ENCODE measurements at regions not wholly inside any gene's neighbourhood (a gene's known extent, or its start where the extent isn't known, plus 50 kb on each side); places are given as distances from the start of the nearest gene placed in this dataset.

- TF ChIP-seq CTCF (IDR thresholded peaks at IDR 0.05; ENCODE audit: control insufficient read depth, insufficient read depth, low read depth, low read length, missing control alignments) = no peak
- DNase-seq (ENCODE audit: low read depth) = no peak
- H3K4me3 ChIP-seq (ENCODE audit: control insufficient read depth, low read depth, low read length) = no peak overlapping the region
Measured at GRCh38 chr15:53080484-53080883, 290.3 kb upstream of the ONECUT1 start.

GRCh38 chr15:53074221-53074620, 284.1 kb upstream of the ONECUT1 start:
- TF ChIP-seq CTCF (IDR thresholded peaks at IDR 0.05; ENCODE audit: control insufficient read depth, insufficient read depth, low read depth, low read length, missing control alignments) = no peak
- no peak overlapping the region for H3K4me3 ChIP-seq (ENCODE audit: control insufficient read depth, low read depth, low read length)
- DNase-seq (ENCODE audit: low read depth) = no peak

- no peak overlapping the region for H3K4me3 ChIP-seq (ENCODE audit: control insufficient read depth, low read depth, low read length)
- DNase-seq (ENCODE audit: low read depth) = no peak
- no peak for TF ChIP-seq CTCF (IDR thresholded peaks at IDR 0.05; ENCODE audit: control insufficient read depth, insufficient read depth, low read depth, low read length, missing control alignments)
Measured at GRCh38 chr15:53072077-53072476, 281.9 kb upstream of the ONECUT1 start.

- H3K4me3 ChIP-seq (ENCODE audit: control insufficient read depth, low read depth, low read length) = no peak overlapping the region
- TF ChIP-seq CTCF (IDR thresholded peaks at IDR 0.05; ENCODE audit: control insufficient read depth, insufficient read depth, low read depth, low read length, missing control alignments) = no peak
- DNase-seq (ENCODE audit: low read depth) = no peak
Measured at GRCh38 chr15:53068636-53069035, 278.5 kb upstream of the ONECUT1 start.

GRCh38 chr15:53059273-53060043, 269.3 kb upstream of the ONECUT1 start:
- no peak for TF ChIP-seq CTCF (IDR thresholded peaks at IDR 0.05; ENCODE audit: control insufficient read depth, insufficient read depth, low read depth, low read length, missing control alignments)
- H3K4me3 ChIP-seq (ENCODE audit: control insufficient read depth, low read depth, low read length) = no peak overlapping the region
- DNase-seq (ENCODE audit: low read depth) = no peak

- DNase-seq (ENCODE audit: low read depth) = no peak
- no peak overlapping the region for H3K4me3 ChIP-seq (ENCODE audit: control insufficient read depth, low read depth, low read length)
- no peak for TF ChIP-seq CTCF (IDR thresholded peaks at IDR 0.05; ENCODE audit: control insufficient read depth, insufficient read depth, low read depth, low read length, missing control alignments)
Measured at GRCh38 chr15:53046153-53046790, 256.1 kb upstream of the ONECUT1 start.
